ENCODE measurements at regions not wholly inside any gene's neighbourhood (a gene's known extent, or its start where the extent isn't known, plus 50 kb on each side); places are given as distances from the start of the nearest gene placed in this dataset.

DNA sequence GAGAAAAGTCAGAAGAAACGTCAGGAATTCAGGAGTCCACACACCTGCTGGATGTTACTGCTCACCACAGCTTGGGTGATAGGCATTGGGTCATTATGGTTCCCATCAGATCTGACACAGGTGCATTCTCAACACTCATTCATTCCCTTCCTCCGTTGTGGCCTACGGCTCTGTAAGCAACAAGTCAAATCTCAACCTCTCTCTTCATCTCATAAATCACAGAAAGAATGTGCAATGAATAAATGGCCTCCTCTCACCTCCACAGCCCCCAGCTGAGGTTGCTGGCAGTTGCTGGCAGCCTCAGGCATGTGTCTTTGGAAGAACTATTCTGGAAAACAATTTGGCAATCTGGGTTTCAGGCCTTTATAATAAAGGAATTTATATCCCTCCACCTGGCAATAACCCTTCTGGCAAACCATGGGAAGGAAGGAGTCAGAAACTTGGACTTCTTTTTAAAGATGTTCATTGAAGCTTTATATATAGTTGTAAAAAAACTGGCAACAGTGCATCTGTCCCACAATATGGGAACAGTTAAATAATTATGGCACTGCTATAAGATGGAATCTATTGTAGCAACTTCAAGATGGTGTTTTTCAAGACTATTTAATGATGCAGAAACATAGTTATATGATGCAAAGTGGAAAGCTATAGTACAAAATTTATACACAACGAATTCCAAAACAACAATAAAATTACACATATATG is 175.4 kb downstream of the ANAPC1 start:
- H3K79me2 ChIP-seq (ENCODE audit: control insufficient read depth, insufficient read depth, low read length), result no peaks in the 10 kb centered on the region
- peaks cover 0 to 6% of the 10 kb centered on the region in 2 donors for H3K4me1 ChIP-seq (ENCODE audit: control insufficient read depth in 2 of 2, insufficient read depth in 2 of 2, low read length in 2 of 2)
- no peak overlapping the region for H3K4me2 ChIP-seq (replicated peaks; ENCODE audit: low read depth, low read length, poor library complexity, severe bottlenecking)
- ATAC-seq (ENCODE audit: low read depth) (no peak), DNase-seq (no peak)
- no peaks in the 10 kb centered on the region for H3K27me3 ChIP-seq (replicated peaks in 1 of 4; ENCODE audit: control extremely low read depth in 1 of 4, control insufficient read depth in 3 of 4, insufficient read depth in 4 of 4, low read length in 3 of 4)
- no peak overlapping the region for H3K4me3 ChIP-seq (ENCODE audit: control extremely low read depth in 1 of 5, extremely low read depth in 1 of 5, insufficient read depth in 1 of 5, low read depth in 2 of 5, low read length in 4 of 5)
- no peaks in the 10 kb centered on the region for H4K20me1 ChIP-seq (ENCODE audit: control insufficient read depth, insufficient read depth, low read length, poor library complexity, severe bottlenecking)
- no peak overlapping the region for H3K27ac ChIP-seq (ENCODE audit: low read length in 2 of 2)
- Mint-ChIP-seq H3K9me3 (ENCODE audit: insufficient read depth) (no peaks in the 10 kb centered on the region), H3K4me3 (no peak overlapping the region), H3K4me1 (peaks cover 16% of the 10 kb centered on the region), H3K27ac (no peak overlapping the region), H3K27me3 (no peaks in the 10 kb centered on the region)
- no peak for TF ChIP-seq EZH2 (IDR thresholded peaks at IDR 0.05; ENCODE audit: borderline replicate concordance, insufficient read depth, low read depth, low read length, poor library complexity, severe bottlenecking)
- TF ChIP-seq, protein P1, sequence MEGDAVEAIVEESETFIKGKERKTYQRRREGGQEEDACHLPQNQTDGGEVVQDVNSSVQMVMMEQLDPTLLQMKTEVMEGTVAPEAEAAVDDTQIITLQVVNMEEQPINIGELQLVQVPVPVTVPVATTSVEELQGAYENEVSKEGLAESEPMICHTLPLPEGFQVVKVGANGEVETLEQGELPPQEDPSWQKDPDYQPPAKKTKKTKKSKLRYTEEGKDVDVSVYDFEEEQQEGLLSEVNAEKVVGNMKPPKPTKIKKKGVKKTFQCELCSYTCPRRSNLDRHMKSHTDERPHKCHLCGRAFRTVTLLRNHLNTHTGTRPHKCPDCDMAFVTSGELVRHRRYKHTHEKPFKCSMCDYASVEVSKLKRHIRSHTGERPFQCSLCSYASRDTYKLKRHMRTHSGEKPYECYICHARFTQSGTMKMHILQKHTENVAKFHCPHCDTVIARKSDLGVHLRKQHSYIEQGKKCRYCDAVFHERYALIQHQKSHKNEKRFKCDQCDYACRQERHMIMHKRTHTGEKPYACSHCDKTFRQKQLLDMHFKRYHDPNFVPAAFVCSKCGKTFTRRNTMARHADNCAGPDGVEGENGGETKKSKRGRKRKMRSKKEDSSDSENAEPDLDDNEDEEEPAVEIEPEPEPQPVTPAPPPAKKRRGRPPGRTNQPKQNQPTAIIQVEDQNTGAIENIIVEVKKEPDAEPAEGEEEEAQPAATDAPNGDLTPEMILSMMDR (IDR thresholded peaks at IDR 0.05), result no peak
- ChIA-PET CTCF (interaction anchor here (1.2 kb wide), 1 partner anchor 9 kb away, joined by 3 read pairs; no protein-coding TSS in a partner anchor), POLR2A (no interaction called here)
- intact Hi-C loops (cut with micrococcal nuclease), result no loop called here
- H3K36me3 ChIP-seq (replicated peaks in 1 of 2; ENCODE audit: control extremely low read depth in 1 of 2, control insufficient read depth in 1 of 2, extremely low read depth in 1 of 2, insufficient read depth in 2 of 2, low read length in 1 of 2), result no peaks in the 10 kb centered on the region
- no peak overlapping the region for H2AFZ ChIP-seq (ENCODE audit: insufficient read depth, low read depth, low read length, poor library complexity, severe bottlenecking)
- peaks cover 0 to 5% (median 0%) of the 10 kb centered on the region in 3 donors for H3K9me3 ChIP-seq (ENCODE audit: control extremely low read depth in 1 of 3, control insufficient read depth in 2 of 3, insufficient read depth in 1 of 3, low read length in 2 of 3)
- WGBS (ENCODE audit: insufficient coverage), result 63% methylated on average over 1 of the region's 4 CpGs
- H3K9ac ChIP-seq (ENCODE audit: low read length), result no peak overlapping the region

DNA sequence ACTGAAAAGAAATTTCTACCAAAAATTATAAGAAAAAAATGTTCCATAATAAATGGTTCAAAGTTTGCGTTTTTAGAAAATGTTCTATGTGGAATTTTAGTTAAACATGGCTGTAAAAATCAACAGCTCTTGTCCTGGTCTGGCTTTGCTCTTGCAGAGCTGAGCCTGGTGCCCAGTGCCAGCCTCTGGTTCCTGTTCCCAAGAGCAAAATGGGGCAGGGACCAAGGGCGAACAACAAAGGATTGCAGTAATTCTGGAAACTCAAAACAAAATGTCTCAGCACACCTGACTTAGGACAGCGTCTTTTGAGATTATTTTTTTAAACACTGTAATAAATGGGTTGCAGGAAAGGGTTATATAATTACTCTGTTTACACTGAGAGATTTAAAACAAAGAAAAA is 174.7 kb downstream of the ANAPC1 start:
- CTCF ChIA-PET, result no interaction called here
- no peaks in the 10 kb centered on the region for H3K36me3 ChIP-seq (replicated peaks in 1 of 2; ENCODE audit: control extremely low read depth in 1 of 2, control insufficient read depth in 1 of 2, extremely low read depth in 1 of 2, insufficient read depth in 2 of 2, low read length in 1 of 2)
- H3K4me1 Mint-ChIP-seq, result peaks cover 14% of the 10 kb centered on the region

More for the DNA sequence above, 174.7 kb downstream of the ANAPC1 start:
- TF ChIP-seq, protein P1 (IDR thresholded peaks at IDR 0.05), result no peak
- no peak for TF ChIP-seq EZH2 (IDR thresholded peaks at IDR 0.05; ENCODE audit: borderline replicate concordance, insufficient read depth, low read depth, low read length, poor library complexity, severe bottlenecking)
- no peaks in the 10 kb centered on the region for H3K79me2 ChIP-seq (ENCODE audit: control insufficient read depth, insufficient read depth, low read length)
- no peak overlapping the region for H2AFZ ChIP-seq (ENCODE audit: insufficient read depth, low read depth, low read length, poor library complexity, severe bottlenecking)
- no CpG with 5 or more reads among the region's 3 CpGs for WGBS (ENCODE audit: insufficient coverage)
- peaks cover 0 to 6% of the 10 kb centered on the region in 2 donors for H3K4me1 ChIP-seq (ENCODE audit: control insufficient read depth in 2 of 2, insufficient read depth in 2 of 2, low read length in 2 of 2)
- H3K9ac ChIP-seq (ENCODE audit: low read length), result no peak overlapping the region
- POLR2A ChIA-PET, result no interaction called here
- no peak for DNase-seq
- H3K27ac ChIP-seq (ENCODE audit: low read length in 2 of 2), result no peak overlapping the region
- intact Hi-C loops (cut with micrococcal nuclease), result no loop called here
- H3K27me3 ChIP-seq (replicated peaks in 1 of 4; ENCODE audit: control extremely low read depth in 1 of 4, control insufficient read depth in 3 of 4, insufficient read depth in 4 of 4, low read length in 3 of 4), result no peaks in the 10 kb centered on the region
- Mint-ChIP-seq H3K4me3 (no peak overlapping the region), H3K27me3 (no peaks in the 10 kb centered on the region), H3K9me3 (ENCODE audit: insufficient read depth) (no peaks in the 10 kb centered on the region), H3K27ac (no peak overlapping the region)
- no peak overlapping the region for H3K4me2 ChIP-seq (replicated peaks; ENCODE audit: low read depth, low read length, poor library complexity, severe bottlenecking)
- no peak overlapping the region for H3K4me3 ChIP-seq (ENCODE audit: control extremely low read depth in 1 of 5, extremely low read depth in 1 of 5, insufficient read depth in 1 of 5, low read depth in 2 of 5, low read length in 4 of 5)
- H4K20me1 ChIP-seq (ENCODE audit: control insufficient read depth, insufficient read depth, low read length, poor library complexity, severe bottlenecking), result no peaks in the 10 kb centered on the region
- peaks cover 0 to 5% (median 0%) of the 10 kb centered on the region in 3 donors for H3K9me3 ChIP-seq (ENCODE audit: control extremely low read depth in 1 of 3, control insufficient read depth in 2 of 3, insufficient read depth in 1 of 3, low read length in 2 of 3)
- no peak for ATAC-seq (ENCODE audit: low read depth)
